ENCODE measurements at regions not wholly inside any gene's neighbourhood (a gene's known extent, or its start where the extent isn't known, plus 50 kb on each side); places are given as distances from the start of the nearest gene placed in this dataset.
"Not testable (repeated sequence)": the region's sequence is repeated elsewhere in the genome, so short reads cannot be mapped to it uniquely, and the experiment has no call there.

- peak; percentile 9 for DNase-seq (ENCODE audit: low spot score)
These were observed 742.5 kb downstream of the SPATA31A1 start for GRCh38 chr9:40097992-40098391.

- peak; percentile 9 for DNase-seq (ENCODE audit: low spot score)
These were observed 750.7 kb downstream of the SPATA31A1 start for GRCh38 chr9:40106003-40106782.

GRCh38 chr9:40106783-40107248 lies 751.3 kb downstream of the SPATA31A1 start:
- not testable (repeated sequence) for DNase-seq (ENCODE audit: low spot score)

GRCh38 chr9:40107251-40107650 lies 751.8 kb downstream of the SPATA31A1 start:
- DNase-seq (ENCODE audit: low spot score), result not testable (repeated sequence)

- not testable (repeated sequence) for DNase-seq (ENCODE audit: low spot score)
These were observed 753.0 kb downstream of the SPATA31A1 start for GRCh38 chr9:40108465-40108864.

- not testable (repeated sequence) for DNase-seq (ENCODE audit: low spot score)
These were observed 755.3 kb downstream of the SPATA31A1 start for GRCh38 chr9:40110751-40111150.

- not testable (repeated sequence) for DNase-seq (ENCODE audit: low spot score)
These were observed 756.1 kb downstream of the SPATA31A1 start for GRCh38 chr9:40111571-40111970.

- not testable (repeated sequence) for DNase-seq (ENCODE audit: low spot score)
These were observed 775.1 kb downstream of the SPATA31A1 start for GRCh38 chr9:40130598-40130997.

- DNase-seq (ENCODE audit: low spot score), result not testable (repeated sequence)
These were observed 813.7 kb downstream of the SPATA31A1 start for GRCh38 chr9:40169204-40169603.

- not testable (repeated sequence) for DNase-seq (ENCODE audit: low spot score)
These were observed 817.8 kb downstream of the SPATA31A1 start for GRCh38 chr9:40173316-40173715.

GRCh38 chr9:40174035-40174434 lies 818.6 kb downstream of the SPATA31A1 start:
- DNase-seq (ENCODE audit: low spot score), result not testable (repeated sequence)

- not testable (repeated sequence) for DNase-seq (ENCODE audit: low spot score)
These were observed 821.9 kb downstream of the SPATA31A1 start for GRCh38 chr9:40177403-40177802.

GRCh38 chr9:40191403-40191802 lies 835.9 kb downstream of the SPATA31A1 start:
- DNase-seq (ENCODE audit: low spot score), result not testable (repeated sequence)

GRCh38 chr9:40192162-40192561 lies 836.7 kb downstream of the SPATA31A1 start:
- not testable (repeated sequence) for DNase-seq (ENCODE audit: low spot score)

GRCh38 chr9:40196165-40196714 lies 840.8 kb downstream of the SPATA31A1 start:
- not testable (repeated sequence) for DNase-seq (ENCODE audit: low spot score)

- not testable (repeated sequence) for DNase-seq (ENCODE audit: low spot score)
These were observed 841.3 kb downstream of the SPATA31A1 start for GRCh38 chr9:40196803-40197202.

- not testable (repeated sequence) for DNase-seq (ENCODE audit: low spot score)
These were observed 866.2 kb downstream of the SPATA31A1 start for GRCh38 chr9:40221596-40222233.

- not testable (repeated sequence) for DNase-seq (ENCODE audit: low spot score)
These were observed 867.2 kb downstream of the SPATA31A1 start for GRCh38 chr9:40222617-40223200.

GRCh38 chr9:40223353-40223752 lies 867.9 kb downstream of the SPATA31A1 start:
- not testable (repeated sequence) for DNase-seq (ENCODE audit: low spot score)

All from RKO (cell line).